ENCODE measurements at regions not wholly inside any gene's neighbourhood (a gene's known extent, or its start where the extent isn't known, plus 50 kb on each side); places are given as distances from the start of the nearest gene placed in this dataset.

- TF ChIP-seq, protein P1, sequence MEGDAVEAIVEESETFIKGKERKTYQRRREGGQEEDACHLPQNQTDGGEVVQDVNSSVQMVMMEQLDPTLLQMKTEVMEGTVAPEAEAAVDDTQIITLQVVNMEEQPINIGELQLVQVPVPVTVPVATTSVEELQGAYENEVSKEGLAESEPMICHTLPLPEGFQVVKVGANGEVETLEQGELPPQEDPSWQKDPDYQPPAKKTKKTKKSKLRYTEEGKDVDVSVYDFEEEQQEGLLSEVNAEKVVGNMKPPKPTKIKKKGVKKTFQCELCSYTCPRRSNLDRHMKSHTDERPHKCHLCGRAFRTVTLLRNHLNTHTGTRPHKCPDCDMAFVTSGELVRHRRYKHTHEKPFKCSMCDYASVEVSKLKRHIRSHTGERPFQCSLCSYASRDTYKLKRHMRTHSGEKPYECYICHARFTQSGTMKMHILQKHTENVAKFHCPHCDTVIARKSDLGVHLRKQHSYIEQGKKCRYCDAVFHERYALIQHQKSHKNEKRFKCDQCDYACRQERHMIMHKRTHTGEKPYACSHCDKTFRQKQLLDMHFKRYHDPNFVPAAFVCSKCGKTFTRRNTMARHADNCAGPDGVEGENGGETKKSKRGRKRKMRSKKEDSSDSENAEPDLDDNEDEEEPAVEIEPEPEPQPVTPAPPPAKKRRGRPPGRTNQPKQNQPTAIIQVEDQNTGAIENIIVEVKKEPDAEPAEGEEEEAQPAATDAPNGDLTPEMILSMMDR (IDR thresholded peaks at IDR 0.05), result no peak
- TF ChIP-seq POLR2AphosphoS5 (IDR thresholded peaks at IDR 0.05), result no peak
- TF ChIP-seq POLR2A (IDR thresholded peaks at IDR 0.05), result no peak
Measured at GRCh38 chr7:79980376-79980775, 154.3 kb upstream of the GNAI1 start.

Measured in prostate gland (tissue), 2 donors.